Transverse colon (tissue), 3 donors: ENCODE measurements at regions not wholly inside any gene's neighbourhood (a gene's known extent, or its start where the extent isn't known, plus 50 kb on each side); places are given as distances from the start of the nearest gene placed in this dataset.

Experiments used
- CTCF ChIP-seq, 5 experiments: fragments of 200-600 bp in 3 of 5; fragments of 450-650 bp in 2 of 5; sonication (generic) in 3 of 5; IDR thresholded peaks; 1 replicate in 2 of 5; 2 replicates in 3 of 5; pipeline ENCODE4 v1.5.1; 2016 to 2017; ENCODE audit warnings: antibody characterized with exemption in 5 of 5, inconsistent platforms in 3 of 5, mild to moderate bottlenecking in 2 of 5, moderate library complexity in 1 of 5
- EP300 ChIP-seq: sonication (generic); formaldehyde crosslinking; IDR thresholded peaks from one replicate; pipeline ENCODE4 v1.6.1; 2017; ENCODE audit warnings: antibody characterized with exemption, low read depth
- POLR2A ChIP-seq: fragments of 450-650 bp; IDR thresholded peaks from one replicate; pipeline ENCODE4 v1.6.1; 2016; ENCODE audit warnings: antibody characterized with exemption, mild to moderate bottlenecking, moderate library complexity

- TF ChIP-seq CTCF (IDR thresholded peaks at IDR 0.05) (no peak), EP300 (no peak), POLR2A (no peak)
Measured at GRCh38 chr12:25825446-25825845, 133.0 kb upstream of the RASSF8 start.
